CD4-positive, CD25-positive, alpha-beta regulatory T cell (primary cell): ENCODE measurements at regions not wholly inside any gene's neighbourhood (a gene's known extent, or its start where the extent isn't known, plus 50 kb on each side); places are given as distances from the start of the nearest gene placed in this dataset.

Source experiments
- ATAC-seq, 2 donors: fragments of 150-1000 bp; cut with Tn5 transposase; one replicate each; pipeline ENCODE4 v1.10.0; 2021; ENCODE audit warnings: low read depth in 2 of 2, moderate number of reproducible peaks in 2 of 2, moderate library complexity in 1 of 2
- DNase-seq, 3 donors: peaks; one replicate each; pipeline versions ENCODE4 v3.0.0 to v3.0.0-alpha.2; 2012 to 2022; ENCODE audit warnings: mixed read lengths in 1 of 3
- H3K27ac ChIP-seq: one replicate; pipeline ENCODE4 v1.7.0; 2013; ENCODE audit warnings: mild to moderate bottlenecking, low read length; ENCODE audit not compliant: insufficient read depth, poor library complexity, severe bottlenecking
- H3K27me3 ChIP-seq: one replicate; pipeline ENCODE4 v1.7.0; 2013; ENCODE audit warnings: low read length; ENCODE audit not compliant: control insufficient read depth, insufficient read depth
- H3K36me3 ChIP-seq: one replicate; pipeline ENCODE4 v1.7.0; 2013; ENCODE audit warnings: mild to moderate bottlenecking, low read length, moderate library complexity; ENCODE audit not compliant: control insufficient read depth, insufficient read depth
- H3K4me1 ChIP-seq: 2 replicates; pipeline ENCODE4 v1.7.0; 2013; ENCODE audit warnings: mild to moderate bottlenecking, low read length; ENCODE audit not compliant: insufficient read depth, control insufficient read depth, poor library complexity, severe bottlenecking
- H3K4me3 ChIP-seq: one replicate; pipeline ENCODE4 v1.7.0; 2013; ENCODE audit warnings: low read depth, mild to moderate bottlenecking, low read length, moderate library complexity
- H3K9me3 ChIP-seq, 2 experiments: 1 replicate in 1 of 2; 2 replicates in 1 of 2; pipeline ENCODE4 v1.7.0; 2013; ENCODE audit warnings: low read length in 2 of 2, mild to moderate bottlenecking in 1 of 2, moderate library complexity in 1 of 2; ENCODE audit not compliant: control insufficient read depth in 2 of 2
- H3K27ac Mint-ChIP-seq, 3 donors: one replicate each; pipeline ENCODE4 v1.8.0; 2020 to 2022; ENCODE audit warnings: mild to moderate bottlenecking in 3 of 3, mixed read lengths in 3 of 3, moderate library complexity in 2 of 3
- H3K27me3 Mint-ChIP-seq: one replicate; pipeline ENCODE4 v1.8.0; 2022; ENCODE audit warnings: mild to moderate bottlenecking, mixed read lengths
- H3K36me3 Mint-ChIP-seq: one replicate; pipeline ENCODE4 v1.8.0; 2020; ENCODE audit warnings: mixed read lengths
- H3K4me1 Mint-ChIP-seq, 4 donors: one replicate each; pipeline ENCODE4 v1.8.0; 2020 to 2022; ENCODE audit warnings: mixed read lengths in 4 of 4, mild to moderate bottlenecking in 1 of 4
- H3K4me3 Mint-ChIP-seq, 4 donors: one replicate each; pipeline ENCODE4 v1.8.0; 2020 to 2022; ENCODE audit warnings: mild to moderate bottlenecking in 4 of 4, mixed read lengths in 4 of 4, moderate library complexity in 3 of 4
- H3K9me3 Mint-ChIP-seq, 7 donors: one replicate each; pipeline ENCODE4 v1.8.0; 2020 to 2022; ENCODE audit warnings: mixed read lengths in 7 of 7, mild to moderate bottlenecking in 3 of 7, moderate library complexity in 2 of 7

DNA sequence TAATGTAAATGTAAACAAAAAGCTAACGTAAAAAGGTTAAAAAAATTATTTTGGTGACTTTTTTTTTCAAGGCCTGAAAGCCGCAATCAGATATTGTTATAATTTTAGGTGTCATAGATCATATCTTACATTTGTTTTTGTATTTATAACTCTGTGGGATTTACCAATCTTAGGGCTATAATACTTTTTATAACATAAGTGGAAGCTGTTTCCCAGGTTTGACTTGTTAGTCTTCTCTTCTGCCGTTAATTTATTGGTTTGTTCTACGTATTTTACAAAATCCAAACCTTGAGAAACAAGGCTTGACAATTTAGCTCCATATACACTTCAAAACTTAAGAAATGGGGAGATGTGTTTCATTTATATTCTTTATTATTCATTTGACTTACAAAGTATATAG lies 119.4 kb downstream of the EVX1 start:
- peaks cover 2% of the 10 kb centered on the region for H3K27me3 ChIP-seq
- H3K4me3 ChIP-seq = no peak overlapping the region
- ATAC-seq = no peak
- no peak overlapping the region for H3K27ac ChIP-seq
- H3K36me3 Mint-ChIP-seq = no peaks in the 10 kb centered on the region
- H3K9me3 ChIP-seq = no peaks in the 10 kb centered on the region
- no peak for DNase-seq
- no peak overlapping the region for H3K4me3 Mint-ChIP-seq
- H3K4me1 Mint-ChIP-seq = no peaks in the 10 kb centered on the region
- no peak overlapping the region for H3K27ac Mint-ChIP-seq
- H3K36me3 ChIP-seq = no peaks in the 10 kb centered on the region
- no peaks in the 10 kb centered on the region for H3K9me3 Mint-ChIP-seq
- peaks cover 51% of the 10 kb centered on the region for H3K27me3 Mint-ChIP-seq
- H3K4me1 ChIP-seq = no peaks in the 10 kb centered on the region

DNA sequence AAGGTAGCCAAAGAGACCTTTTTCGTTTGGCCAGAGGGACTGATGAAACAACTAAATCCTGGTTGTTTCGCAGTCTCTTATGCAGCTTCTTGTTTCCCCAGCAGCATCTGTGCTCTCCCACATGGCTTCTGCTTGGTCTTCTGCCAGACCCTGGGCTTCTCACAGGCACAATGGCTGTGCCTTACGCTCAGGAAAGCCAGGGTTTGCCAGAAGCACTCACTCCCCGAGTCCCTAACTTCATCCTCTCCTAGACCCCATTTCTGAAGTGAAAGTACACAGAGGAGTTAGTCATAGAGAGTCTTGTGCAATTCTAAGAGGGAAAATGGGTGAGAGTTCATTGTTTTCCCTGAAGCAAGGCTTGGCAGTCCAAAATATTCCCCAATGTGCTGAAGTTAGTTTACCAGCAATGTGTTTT lies 121.7 kb downstream of the EVX1 start:
- DNase-seq (no peak), ATAC-seq (no peak)
- Histone ChIP-seq H3K9me3 (no peaks in the 10 kb centered on the region), H3K4me1 (no peaks in the 10 kb centered on the region), H3K36me3 (no peaks in the 10 kb centered on the region), H3K27me3 (no peaks in the 10 kb centered on the region), H3K4me3 (no peak overlapping the region), H3K27ac (no peak overlapping the region)
- Mint-ChIP-seq H3K4me1 (no peaks in the 10 kb centered on the region), H3K27me3 (peaks cover 32% of the 10 kb centered on the region), H3K9me3 (no peaks in the 10 kb centered on the region), H3K4me3 (no peak overlapping the region), H3K36me3 (no peaks in the 10 kb centered on the region), H3K27ac (no peak overlapping the region)

DNA sequence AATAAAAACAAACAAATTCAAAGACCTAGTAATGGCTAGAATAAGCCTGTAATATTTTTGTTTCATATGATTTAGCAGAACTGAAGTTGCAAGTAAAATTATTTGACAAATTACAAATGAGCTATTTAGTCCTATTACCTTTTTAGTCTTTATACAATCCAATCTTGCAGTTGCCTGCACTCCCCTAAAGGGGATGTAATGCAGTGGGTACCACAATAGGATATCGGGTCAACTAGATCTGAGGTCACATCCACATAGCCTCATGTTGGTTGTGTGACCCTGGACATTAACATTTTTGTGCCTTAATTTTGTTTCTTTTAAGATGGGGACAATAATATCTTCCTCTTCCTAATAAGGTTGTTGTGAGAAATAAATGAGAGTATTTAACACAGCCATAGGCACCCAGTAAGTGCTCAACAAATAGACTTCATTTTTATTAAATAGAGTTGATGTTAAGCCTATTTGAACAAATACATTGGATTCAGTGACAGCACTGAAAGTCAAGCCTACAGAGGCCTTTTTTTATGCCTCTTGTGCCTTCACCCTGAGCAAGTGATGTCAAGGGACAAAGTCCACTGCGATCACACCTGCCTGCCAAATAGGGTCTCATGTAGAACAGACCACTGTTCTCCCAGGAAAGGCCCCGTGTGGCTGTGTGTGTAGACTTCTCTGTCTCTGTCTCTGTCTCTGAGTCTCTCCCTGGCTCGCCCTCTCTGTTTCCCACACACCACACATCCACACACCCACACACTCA lies 124.8 kb downstream of the EVX1 start:
- DNase-seq = no peak
- H3K27ac ChIP-seq = no peak overlapping the region
- no peaks in the 10 kb centered on the region for H3K27me3 ChIP-seq
- no peak overlapping the region for H3K4me3 Mint-ChIP-seq
- H3K36me3 ChIP-seq = no peaks in the 10 kb centered on the region
- no peaks in the 10 kb centered on the region for H3K4me1 ChIP-seq
- peaks cover 21% of the 10 kb centered on the region for H3K27me3 Mint-ChIP-seq
- H3K27ac Mint-ChIP-seq = no peak overlapping the region
- H3K4me3 ChIP-seq = no peak overlapping the region
- no peaks in the 10 kb centered on the region for H3K4me1 Mint-ChIP-seq
- no peaks in the 10 kb centered on the region for H3K36me3 Mint-ChIP-seq
- H3K9me3 ChIP-seq = no peaks in the 10 kb centered on the region
- ATAC-seq = no peak
- H3K9me3 Mint-ChIP-seq = no peaks in the 10 kb centered on the region

DNA sequence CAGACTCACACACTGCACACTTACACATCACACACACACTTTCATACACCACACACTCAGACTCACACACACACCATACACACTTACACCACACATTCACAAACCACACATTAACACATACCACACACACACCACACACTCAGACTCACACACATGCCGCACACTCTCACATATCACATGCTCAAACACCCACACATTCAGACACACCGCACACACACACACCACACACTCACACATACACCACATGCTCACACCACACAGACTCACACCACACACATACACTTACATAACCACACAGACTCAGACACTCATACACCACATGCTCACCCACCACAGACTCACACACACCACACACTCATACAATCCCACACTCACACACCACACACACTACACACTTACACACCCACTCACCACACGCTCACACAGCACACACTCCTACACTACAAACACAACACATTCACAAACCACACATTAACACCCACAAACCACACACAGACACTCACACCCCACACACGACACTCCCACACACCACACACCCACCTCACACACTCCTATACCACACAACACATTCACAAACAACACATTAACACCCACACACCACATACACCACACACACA lies 125.4 kb downstream of the EVX1 start:
- Histone ChIP-seq H3K27me3 (no peaks in the 10 kb centered on the region), H3K9me3 (no peaks in the 10 kb centered on the region), H3K27ac (no peak overlapping the region), H3K36me3 (no peaks in the 10 kb centered on the region), H3K4me1 (no peaks in the 10 kb centered on the region), H3K4me3 (no peak overlapping the region)
- H3K4me3 Mint-ChIP-seq = no peak overlapping the region
- H3K27ac Mint-ChIP-seq = no peak overlapping the region
- H3K36me3 Mint-ChIP-seq = no peaks in the 10 kb centered on the region
- DNase-seq (no peak), ATAC-seq (no peak)
- H3K4me1 Mint-ChIP-seq = no peaks in the 10 kb centered on the region
- no peaks in the 10 kb centered on the region for H3K9me3 Mint-ChIP-seq
- peaks cover 19% of the 10 kb centered on the region for H3K27me3 Mint-ChIP-seq

DNA sequence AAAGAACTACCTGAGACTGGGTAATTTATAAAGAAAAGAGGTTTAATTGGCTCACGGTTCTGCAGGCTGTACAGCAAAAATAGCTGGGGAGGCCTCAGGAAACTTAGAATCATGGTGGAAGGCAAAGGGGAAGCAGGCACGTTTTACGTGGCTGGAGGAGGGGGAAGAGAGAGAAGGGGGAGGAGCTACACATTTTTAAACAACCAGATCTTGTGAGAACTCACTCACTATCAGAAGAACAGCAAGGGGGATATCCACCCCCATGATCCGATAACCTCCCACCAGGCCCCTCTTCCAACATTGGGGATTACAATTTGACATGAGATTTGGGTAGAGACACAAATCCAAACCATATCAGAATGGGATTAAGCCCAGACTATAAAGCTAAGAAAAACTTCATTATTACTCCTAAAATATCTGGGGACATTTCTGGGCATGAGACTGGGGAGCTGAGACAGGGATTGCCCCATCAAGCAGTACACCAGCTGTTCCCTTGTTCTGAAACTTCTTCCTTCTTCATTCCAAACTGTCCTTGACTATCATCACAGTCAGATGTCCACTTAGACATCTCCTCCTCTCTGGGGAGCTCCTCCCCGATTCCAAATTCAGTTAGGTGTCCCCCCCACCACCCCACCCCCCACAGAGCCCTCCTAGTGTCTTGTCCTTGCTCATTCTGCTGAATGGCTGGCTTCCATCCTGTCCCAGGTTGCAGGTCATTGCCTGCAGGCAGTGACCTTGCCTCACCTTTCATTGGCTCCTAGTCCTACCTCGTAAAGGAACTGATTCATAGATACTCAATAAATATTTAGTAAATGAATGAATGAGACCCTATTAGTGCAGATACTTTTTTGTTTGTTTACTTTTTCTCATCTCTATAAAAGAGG lies 132.6 kb downstream of the EVX1 start:
- H3K27me3 ChIP-seq = peaks cover 2% of the 10 kb centered on the region
- H3K27ac Mint-ChIP-seq = no peak overlapping the region
- no peaks in the 10 kb centered on the region for H3K36me3 ChIP-seq
- H3K4me1 ChIP-seq = no peaks in the 10 kb centered on the region
- no peaks in the 10 kb centered on the region for H3K36me3 Mint-ChIP-seq
- H3K27me3 Mint-ChIP-seq = peaks cover 14% of the 10 kb centered on the region
- no peaks in the 10 kb centered on the region for H3K4me1 Mint-ChIP-seq
- no peak overlapping the region for H3K4me3 ChIP-seq
- no peak for ATAC-seq
- H3K9me3 Mint-ChIP-seq = peaks cover 0 to 6% (median 0%) of the 10 kb centered on the region in 7 donors
- H3K4me3 Mint-ChIP-seq = no peak overlapping the region
- H3K27ac ChIP-seq = no peak overlapping the region
- DNase-seq = no peak
- H3K9me3 ChIP-seq = no peaks in the 10 kb centered on the region

GRCh38 chr7:27375958-27376357 lies 133.4 kb downstream of the EVX1 start:
- peaks cover 17% of the 10 kb centered on the region for H3K27me3 Mint-ChIP-seq
- no peak overlapping the region for H3K4me3 Mint-ChIP-seq
- H3K36me3 Mint-ChIP-seq = no peaks in the 10 kb centered on the region
- DNase-seq = no peak
- no peaks in the 10 kb centered on the region for H3K36me3 ChIP-seq
- no peak overlapping the region for H3K4me3 ChIP-seq
- no peak for ATAC-seq
- H3K4me1 Mint-ChIP-seq = no peaks in the 10 kb centered on the region
- peaks cover 2% of the 10 kb centered on the region for H3K27me3 ChIP-seq
- H3K27ac ChIP-seq = no peak overlapping the region
- H3K9me3 ChIP-seq = no peaks in the 10 kb centered on the region
- H3K9me3 Mint-ChIP-seq = peaks cover 0 to 6% (median 0%) of the 10 kb centered on the region in 7 donors
- no peaks in the 10 kb centered on the region for H3K4me1 ChIP-seq
- no peak overlapping the region for H3K27ac Mint-ChIP-seq

DNA sequence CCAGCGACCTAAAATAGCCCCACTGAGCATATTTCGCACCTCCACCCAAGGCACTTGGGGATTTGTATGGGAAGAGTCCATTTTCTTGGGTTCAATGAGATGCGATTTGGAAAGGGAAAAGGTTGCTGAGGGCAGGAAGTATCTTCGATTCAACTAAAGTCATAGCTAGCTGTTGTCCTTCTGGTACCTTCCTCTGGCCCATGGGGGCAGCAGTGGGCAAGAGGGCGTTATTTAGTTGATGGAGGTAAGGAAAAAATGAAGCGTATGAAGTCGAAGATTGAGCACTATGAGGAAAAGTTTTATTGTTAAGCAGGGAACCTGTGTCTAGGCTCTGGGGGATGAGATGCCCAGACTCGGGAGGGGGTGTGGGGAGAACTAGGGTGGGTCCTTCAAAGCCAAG lies 135.4 kb downstream of the EVX1 start:
- no peaks in the 10 kb centered on the region for H3K4me1 Mint-ChIP-seq
- Histone ChIP-seq H3K36me3 (no peaks in the 10 kb centered on the region), H3K27ac (no peak overlapping the region), H3K4me3 (no peak overlapping the region), H3K27me3 (peaks cover 2% of the 10 kb centered on the region), H3K4me1 (no peaks in the 10 kb centered on the region), H3K9me3 (no peaks in the 10 kb centered on the region)
- H3K27me3 Mint-ChIP-seq = peaks cover 21% of the 10 kb centered on the region
- ATAC-seq = no peak
- DNase-seq = no peak
- no peak overlapping the region for H3K27ac Mint-ChIP-seq
- peaks cover 0 to 6% (median 0%) of the 10 kb centered on the region in 7 donors for H3K9me3 Mint-ChIP-seq
- H3K4me3 Mint-ChIP-seq = no peak overlapping the region
- no peaks in the 10 kb centered on the region for H3K36me3 Mint-ChIP-seq
